GM18508 (cell line): ENCODE measurements at regions not wholly inside any gene's neighbourhood (a gene's known extent, or its start where the extent isn't known, plus 50 kb on each side); places are given as distances from the start of the nearest gene placed in this dataset.
"Not testable (repeated sequence)": the region's sequence is repeated elsewhere in the genome, so short reads cannot be mapped to it uniquely, and the experiment has no call there.

Experiments used
- ATAC-seq: cut with Tn5 transposase; IDR thresholded peaks from one replicate; pipeline ENCODE4 v1.9.1; 2021; ENCODE audit warnings: moderate number of reproducible peaks; ENCODE audit not compliant: insufficient read depth, unreplicated experiment

DNA sequence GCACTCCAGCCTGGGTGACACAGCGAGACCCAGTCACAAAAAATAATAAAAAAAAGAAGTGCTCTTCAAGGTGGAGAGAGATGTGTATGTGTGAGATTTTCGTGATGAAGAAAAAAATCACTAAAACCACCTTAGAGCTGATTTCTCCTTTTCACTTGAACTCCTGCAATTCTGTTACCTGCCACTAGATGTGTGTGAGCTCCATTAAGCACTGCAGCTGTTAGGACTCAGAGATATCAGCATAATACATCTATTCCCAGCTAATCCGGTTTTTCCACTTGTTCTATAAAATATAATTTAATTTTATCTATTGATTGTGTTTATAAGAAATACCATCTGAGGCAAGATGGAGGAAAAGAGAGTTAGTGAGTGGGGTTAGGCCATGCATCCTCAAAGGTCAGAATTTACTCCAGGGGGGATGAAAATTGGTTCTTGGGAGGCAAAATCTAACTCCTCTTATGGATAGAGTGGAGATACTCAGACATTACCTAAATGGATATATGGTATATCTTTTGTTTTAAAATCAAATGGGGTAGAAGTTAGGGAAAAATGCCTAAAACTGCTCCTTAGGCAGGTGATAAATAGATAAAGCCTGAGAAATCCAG is 152.7 kb downstream of the IL20RB start:
- ATAC-seq: peak; percentile 66

DNA sequence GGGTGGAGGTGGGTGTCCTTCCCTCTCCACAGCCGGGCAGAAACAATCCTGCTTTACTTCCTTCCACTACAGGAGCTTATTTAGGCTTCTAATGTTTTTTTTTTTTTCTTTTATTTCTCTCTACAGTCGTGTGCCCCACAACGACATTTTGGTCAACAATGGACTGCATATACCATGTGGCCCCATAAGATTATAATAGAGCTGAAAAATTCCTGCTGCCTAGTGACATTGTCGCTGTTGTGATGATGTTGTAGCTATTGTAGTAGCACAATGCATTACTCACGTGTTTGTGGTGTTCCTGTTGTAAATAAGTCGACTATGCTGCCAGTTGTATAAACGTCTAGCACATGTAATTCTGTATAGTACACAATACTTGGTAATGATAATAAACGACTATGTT is 153.7 kb downstream of the IL20RB start:
- no peak for ATAC-seq

DNA sequence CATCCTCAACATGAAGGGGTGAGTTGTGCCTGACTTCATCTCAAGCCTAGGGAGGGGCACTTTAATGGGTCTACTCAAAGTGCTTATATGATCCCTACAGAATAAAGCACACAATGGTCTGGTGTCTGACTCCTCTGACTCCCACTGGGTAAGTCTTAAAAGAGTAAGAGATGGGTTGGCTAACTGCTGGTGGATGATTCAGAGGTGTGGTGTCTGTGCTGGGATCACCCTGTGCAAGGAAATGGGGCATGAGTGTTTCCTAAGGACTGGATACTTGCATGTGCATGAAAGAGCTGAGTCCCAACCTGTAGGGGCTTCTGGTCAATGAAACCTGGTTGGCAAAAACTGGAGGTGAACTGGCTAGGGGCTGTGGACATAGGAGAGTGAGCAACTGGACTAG is 158.8 kb downstream of the IL20RB start:
- ATAC-seq: no peak

DNA sequence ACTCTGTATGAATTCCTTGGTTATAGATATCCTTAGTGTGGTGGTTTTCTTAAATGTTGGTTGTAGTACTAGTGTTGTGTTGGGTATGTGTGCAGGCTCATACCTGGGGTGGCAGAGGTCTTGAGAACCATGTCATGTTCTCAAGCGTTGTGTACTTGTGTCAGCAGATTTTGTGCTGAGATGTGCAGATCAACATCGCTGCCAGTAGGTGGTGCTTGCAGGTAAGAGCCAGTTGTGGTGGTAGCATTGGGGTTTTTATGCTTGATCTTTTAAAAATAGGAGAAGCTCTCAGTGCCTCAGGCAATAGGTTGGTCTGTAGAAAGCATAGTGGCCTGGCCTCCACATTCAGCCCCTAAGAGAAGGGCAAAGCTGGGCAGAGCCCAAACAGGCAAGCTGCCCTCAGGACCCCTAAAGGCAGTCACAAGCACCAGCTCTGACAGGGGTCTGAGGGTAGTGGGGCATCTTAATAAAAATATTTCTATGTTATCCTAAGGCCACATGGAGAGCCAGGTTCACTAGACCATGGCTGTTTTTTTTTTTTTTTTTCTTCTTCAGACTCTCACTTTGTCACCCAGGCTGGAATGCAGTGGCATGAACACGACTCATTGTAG is 164.0 kb downstream of the IL20RB start:
- ATAC-seq: no peak

DNA sequence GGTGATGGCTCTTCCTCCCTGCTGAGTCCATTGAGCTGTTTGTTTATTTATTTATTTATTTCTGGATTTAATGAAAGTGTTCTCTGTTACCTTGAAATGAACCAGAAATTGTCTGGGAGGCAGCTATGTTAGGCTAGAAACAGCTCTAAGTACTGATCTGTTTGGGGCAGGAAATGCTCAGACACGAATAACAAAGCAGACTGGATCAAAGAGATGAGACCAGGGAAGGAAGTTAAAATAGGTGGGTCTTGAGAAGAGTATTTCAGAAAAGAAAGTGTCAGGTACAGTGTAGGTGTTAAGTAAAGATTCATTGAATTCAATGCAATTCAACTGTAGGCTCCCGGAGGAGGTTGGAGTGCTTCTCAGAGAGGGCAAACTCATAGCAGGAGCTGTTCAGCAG is 173.3 kb downstream of the IL20RB start:
- ATAC-seq: no peak

DNA sequence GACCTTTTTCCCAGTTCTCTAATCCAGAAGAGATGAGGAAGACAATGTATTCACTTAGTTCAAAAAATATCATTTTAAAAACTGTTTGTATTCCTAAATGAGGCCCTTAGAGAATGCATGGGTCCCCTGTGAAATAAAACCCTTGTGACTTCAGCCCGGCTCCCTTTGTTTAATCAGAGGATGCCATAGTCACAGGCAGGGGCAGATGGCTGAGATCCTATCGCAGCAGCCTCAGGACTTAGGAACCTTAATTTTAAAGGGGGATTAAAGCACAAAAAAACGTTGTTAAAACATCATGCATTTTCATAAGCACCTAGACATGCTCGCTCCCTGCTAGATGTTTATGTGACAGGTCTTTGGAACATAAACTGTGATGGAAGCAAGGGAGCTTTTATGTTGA is 176.6 kb downstream of the IL20RB start:
- ATAC-seq: no peak

DNA sequence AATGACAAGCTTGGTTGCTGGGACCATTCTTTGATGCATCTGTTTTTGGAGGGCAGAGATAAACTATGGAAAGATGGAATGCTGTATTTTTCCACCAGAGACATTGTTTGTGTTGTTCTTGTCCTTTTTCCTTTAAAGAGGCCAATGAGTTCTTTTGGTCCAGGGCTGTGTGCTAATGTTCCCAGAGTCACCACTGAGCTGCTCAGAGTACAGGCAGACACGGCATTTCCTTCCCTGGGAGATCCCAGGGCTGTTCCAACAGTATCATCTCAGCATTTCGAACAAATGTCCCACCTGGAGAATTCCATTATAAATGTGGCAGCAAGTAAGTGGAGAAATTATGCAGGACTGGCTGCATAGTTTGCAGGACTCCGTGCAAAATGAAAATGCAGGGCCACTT is 190.6 kb downstream of the IL20RB start:
- ATAC-seq: no peak

DNA sequence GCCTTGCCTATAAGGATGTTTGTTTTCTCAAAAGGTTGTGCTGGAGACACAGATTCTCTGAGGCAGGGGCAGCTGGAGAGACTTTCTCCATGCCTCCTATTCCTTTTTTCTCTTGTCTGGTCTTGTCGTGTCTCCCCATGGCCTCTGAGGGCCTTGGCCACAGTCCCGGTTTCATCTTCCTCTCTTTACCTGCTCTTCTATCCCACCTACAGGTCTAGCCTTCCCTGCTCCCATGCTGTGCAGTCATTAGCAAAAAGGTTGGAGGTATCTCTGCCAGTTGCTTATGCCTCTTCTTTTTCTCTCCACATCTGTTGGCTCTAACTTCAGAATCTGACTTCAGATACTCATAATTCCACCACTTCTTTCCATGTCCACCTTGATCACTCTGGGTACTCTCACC is 191.1 kb downstream of the IL20RB start:
- ATAC-seq: no peak

DNA sequence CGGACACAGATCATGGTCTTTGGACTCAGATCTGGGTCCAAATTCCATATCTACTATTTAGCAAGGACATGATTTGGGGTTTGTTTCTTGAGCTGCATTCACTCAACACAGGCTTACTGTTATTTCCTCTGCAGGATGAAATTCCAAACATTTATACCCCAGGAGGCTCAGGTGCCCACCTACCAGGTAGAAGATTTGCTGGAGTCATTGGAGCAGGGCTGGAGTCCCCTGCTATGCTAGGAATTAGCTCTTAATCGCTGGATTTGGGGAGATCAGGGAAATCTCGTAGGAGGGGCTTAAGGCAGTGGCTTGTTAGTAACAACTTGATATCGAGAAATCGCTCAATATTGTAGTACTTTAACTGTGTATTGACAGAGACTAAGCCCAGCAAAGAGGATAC is 193.0 kb downstream of the IL20RB start:
- no peak for ATAC-seq

DNA sequence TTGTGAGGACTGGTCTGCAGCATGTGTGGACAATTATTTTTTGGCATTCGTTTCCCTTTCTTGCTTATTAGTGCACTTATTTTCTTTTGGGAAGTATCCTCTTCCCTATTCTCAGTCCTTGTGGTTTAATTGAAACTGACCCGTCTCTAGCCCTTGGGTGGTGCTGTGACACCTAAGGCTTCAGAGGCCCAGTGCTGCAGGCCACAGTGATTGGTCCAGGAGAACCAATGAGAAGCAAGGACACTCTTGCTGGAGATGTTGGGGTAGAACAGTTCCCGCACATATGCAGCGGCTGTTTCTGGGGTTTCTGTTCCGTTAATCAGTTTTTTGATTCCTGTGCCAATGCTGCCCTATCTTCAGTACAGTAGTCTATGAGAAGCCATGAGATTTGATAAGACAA is 195.3 kb downstream of the IL20RB start:
- ATAC-seq: not testable (repeated sequence)

DNA sequence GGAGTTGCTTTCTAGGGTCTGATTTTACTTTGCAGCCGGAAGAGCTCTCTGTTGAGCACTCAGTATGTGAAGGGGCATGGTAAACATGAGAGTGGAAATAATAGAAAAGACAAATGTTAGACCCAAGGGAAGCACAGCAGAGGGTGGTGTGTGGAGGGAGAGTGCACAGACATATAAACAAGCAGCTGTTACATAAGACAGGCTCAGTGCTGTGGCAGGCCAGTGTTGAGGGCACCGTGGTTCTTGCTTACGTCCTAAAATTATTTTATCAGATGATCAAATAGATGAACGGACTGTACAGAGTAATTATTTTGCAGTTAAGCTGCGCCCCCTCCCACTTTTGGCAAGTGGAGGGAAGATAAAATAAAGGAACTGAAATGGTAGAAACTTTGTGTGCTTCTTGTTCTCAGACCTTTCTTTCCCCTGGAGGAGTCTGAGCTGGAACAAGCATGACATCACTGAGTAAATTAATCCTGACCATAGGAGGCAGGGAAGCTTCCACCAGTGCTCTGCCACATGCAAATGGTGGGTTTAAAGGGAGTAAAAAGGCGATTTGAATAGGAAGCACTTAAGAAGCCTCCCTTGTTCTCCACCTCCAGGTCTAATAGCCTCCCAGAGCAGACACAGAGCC is 205.6 kb downstream of the IL20RB start:
- ATAC-seq: no peak

DNA sequence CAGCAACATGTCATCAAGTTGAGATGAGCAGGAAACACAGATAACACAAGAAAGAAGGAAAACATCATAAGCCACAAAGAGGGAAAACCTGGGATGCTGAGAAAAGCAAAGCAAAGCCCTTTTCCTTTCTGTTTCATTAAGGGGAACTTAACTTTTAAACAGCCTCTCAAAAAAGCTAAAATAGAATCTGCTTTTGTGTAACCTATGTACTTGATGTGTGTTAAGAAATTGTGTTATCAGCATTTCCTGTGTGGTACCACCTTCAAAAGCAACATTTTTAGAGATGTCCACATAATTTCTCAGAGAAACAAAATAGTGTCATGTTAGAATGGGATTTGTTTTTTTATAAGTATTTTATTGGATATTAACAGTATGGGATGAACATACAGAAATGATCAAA is 206.2 kb downstream of the IL20RB start:
- no peak for ATAC-seq

DNA sequence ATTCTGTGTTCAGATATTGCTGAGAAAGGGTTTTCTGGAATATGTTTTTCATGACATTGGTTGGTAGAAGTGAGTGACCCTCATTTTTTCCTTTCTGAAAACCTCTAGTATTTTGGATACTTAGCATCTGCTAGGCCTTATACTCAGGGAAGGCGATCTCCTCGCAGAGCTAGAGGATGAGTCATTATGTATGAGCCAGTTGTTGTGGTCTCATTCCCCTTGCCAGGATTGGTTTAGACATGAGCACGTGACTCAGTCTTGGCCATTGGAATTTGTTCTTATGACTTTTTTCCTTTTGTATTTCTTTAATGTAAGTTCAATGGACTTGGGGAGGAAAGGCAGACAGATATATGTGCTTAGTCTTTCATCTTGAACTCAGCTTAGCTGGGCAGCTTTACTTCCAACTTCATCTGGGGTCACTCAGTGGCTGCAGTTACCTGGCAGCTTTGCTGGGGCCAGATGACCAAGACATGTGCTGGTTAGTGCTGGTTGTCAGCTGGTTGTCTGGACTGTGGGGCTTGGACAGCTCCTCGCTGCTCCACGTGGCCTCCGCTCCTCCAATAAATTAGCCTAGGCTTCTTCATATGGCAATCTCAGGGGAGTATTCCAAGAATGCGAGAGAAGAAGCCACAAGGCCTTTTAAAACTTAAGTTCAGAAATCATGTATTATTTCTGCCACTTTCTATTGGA is 207.5 kb downstream of the IL20RB start:
- ATAC-seq: no peak

DNA sequence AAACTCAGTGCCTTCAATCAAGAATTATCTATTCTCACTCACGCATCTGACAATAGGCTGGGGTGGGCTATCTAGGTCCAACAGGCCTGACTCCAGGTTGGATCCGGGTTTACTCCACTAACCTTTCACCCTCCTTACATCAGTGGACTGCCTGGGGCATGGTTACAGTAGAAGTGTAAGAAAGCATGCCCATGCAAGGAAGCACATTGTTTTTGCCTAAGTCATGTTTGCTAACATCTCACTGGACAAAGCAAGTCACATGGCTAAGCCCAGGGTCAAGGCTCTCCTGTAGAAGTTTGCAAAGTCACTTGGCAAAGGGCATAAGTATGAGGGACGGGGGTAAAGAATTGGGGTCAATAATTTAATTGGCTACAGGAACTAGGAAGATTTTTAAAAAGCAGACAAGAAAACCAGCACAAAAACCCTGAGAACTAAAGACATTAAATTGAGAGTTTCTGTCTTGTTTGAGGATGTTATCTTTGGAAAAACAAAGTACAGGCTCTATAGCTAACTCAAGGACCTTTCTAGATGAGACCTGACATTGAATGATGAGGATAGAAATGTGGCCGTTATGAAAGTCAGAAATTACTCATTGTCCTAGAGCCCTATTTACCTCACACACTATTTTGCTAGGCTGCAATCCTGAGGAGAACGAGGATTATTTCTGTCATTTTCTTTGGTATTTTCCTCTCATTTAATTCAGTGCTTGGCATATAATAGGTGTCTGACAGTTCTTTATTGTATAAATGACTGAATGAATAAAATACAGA is 214.2 kb downstream of the IL20RB start:
- ATAC-seq: no peak

DNA sequence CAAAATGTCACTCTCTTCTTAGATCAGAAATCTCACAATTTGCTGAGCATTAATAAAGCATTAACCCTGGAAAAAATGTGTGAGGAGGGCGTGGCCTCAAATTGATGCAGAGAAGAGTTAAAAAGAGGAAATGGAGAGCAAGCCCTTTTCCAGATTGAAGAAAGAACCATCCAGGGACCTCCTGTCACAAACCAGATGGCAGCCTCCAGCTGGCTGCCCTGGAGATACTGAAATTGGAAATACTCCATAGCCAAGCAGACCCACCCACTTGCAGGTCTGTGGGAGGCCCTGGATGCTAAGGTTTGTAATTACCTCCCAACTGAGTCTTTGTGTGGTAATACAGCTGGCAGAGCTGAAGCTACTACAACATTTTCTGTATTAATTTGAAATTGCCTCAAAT is 214.9 kb downstream of the IL20RB start:
- ATAC-seq: no peak

DNA sequence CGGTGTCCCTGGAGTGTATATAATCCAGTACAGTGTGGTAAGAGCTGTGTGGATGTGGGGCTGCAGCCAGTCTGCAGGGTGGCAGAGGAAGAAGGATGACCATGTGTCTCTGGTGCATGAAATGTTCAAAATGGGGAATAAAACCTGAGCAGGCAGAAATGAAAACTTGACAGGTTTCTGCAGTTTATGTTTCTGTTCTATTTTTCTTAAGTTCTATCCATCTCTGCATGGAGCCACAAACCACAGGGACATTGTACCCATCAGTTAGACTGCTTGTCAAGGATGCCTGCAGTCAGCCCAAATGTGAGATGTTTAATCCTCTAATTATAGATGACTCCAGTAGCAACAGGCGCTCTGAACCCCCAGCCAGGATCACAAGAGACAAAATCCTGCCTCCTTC is 216.7 kb downstream of the IL20RB start:
- no peak for ATAC-seq

DNA sequence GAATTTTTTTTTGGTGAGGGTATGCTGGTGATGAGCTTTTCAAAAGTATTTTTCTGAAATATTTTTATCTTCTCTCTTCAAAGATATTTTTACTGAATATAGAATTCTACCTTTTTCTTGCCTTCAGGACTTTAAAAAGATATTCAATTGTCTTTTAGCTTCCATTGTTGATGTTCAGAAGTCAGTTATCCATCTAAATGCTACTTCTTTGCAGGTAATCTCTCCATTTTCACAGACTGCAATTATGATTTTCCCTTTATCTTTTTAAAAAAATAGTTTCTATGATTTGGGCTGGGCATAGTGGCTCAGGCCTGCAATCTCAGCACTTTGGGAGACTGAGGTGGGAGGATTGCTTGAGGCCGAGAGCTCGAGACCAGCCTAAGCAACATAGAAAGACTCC is 222.4 kb downstream of the IL20RB start:
- no peak for ATAC-seq

DNA sequence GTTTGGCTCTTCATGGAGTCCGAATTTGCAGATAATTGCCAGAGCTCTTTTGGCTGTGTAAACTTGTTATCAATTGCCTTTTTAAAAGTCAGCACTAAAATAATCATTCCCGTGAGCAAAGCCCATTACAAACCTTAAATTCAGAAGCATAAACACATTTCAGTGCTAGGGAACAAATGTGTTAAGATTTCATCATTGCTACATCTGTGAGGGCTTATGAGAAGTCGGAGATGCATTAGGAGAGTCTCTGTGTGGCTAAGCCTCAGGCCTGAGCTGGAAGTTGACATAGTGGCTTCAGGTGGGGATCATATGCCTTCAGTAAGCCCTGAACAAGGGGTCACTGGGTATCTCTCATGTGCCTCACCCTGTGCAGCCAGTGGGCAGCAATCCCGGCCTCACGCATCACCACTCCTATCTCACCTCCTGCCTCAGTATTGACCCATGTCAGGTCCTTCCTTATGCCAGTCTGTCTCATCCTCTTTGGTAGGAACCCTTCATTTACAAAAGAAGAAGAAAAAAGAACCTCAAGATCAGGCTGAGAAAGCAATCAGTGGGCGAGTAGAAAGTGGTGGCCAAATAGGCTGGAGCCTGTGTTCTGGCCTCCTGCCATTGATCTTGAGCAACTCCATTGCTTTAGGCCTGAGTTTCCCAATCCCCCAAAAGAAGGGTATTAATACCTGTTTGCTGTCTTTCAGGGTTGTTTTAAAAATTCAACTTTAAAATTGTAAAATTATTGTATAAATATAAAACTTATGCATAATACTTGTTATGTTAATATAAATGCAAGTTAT is 233.5 kb downstream of the IL20RB start:
- no peak for ATAC-seq

DNA sequence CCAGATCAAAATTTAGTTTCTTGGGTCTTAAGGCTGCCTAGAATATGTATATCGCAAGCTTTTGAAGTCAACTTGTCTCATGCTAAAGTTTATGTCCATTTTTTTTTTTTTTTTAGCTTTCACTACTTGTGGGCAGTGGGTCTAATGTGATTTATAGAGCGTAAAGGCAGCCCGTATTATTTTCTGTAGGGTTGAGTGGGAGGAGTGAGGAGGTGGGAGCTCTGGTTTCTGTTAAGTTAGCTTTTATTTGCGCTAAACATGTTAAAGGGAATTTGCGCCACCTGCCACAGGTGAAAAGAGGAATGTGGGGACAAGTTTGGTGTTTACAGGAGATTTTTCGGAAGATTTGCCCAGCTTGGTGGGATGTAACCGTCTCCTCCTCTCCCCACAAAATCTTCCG is 234.2 kb downstream of the IL20RB start:
- ATAC-seq: no peak

DNA sequence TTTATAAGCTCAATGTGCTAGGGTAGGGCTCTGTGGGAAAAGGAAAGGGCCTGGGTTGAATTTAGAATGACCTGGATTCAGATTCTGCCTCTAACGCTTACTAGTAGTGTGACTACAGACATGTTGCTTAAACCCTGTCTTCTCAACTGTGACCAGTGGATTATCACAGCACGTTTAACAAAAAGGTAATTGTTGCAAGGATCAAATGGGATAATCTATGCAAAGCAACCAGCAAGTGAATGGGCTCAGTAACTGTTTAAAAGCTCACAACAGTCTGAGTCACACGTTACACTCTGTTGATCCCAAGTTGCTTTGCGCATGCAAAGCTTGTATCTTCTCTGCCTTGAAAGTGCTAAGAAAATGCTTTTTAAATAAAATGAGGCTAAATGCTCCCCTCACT is 236.5 kb downstream of the IL20RB start:
- ATAC-seq: no peak
